SK-N-SH (cell line): ENCODE measurements at regions not wholly inside any gene's neighbourhood (a gene's known extent, or its start where the extent isn't known, plus 50 kb on each side); places are given as distances from the start of the nearest gene placed in this dataset.

Experiments used
- CTCF ChIA-PET: fragments of 300-600, 350-600 bp; formaldehyde crosslinking; extraction: SDS; loops from one replicate; lab custom pipeline; 2021; lab: Yijun Ruan, JAX
- POLR2A ChIA-PET: fragments of 350-600 bp; sonication (Branson Sonifier 250); formaldehyde crosslinking; extraction: SDS; loops from one replicate; lab custom pipeline; 2020; ENCODE audit warnings: antibody characterized with exemption, inconsistent platforms; lab: Yijun Ruan, JAX
- DNase-seq: peaks from one replicate; pipeline ENCODE4 v3.0.0; 2012
- H2AFZ ChIP-seq: fragments of 200-600 bp; sonication (generic); 2 replicates; pipeline ENCODE4 v1.8.1; 2016; ENCODE audit warnings: antibody characterized with exemption, mild to moderate bottlenecking, low read depth
- H3F3A ChIP-seq: fragments of 200-600 bp; sonication (generic); replicated peaks from 2 replicates; pipeline ENCODE3; 2016; ENCODE audit warnings: antibody characterized with exemption, mild to moderate bottlenecking; ENCODE audit not compliant: insufficient read depth
- H3K27ac ChIP-seq, 2 experiments: fragments of 200-500 bp in 1 of 2; fragments of 200-600 bp in 1 of 2; sonication (Bioruptor generic) in 1 of 2; sonication (generic), shearing (Covaris generic) in 1 of 2; 2 replicates each; pipeline versions ENCODE4 v1.5.1 to v1.6.1; 2014 to 2016; ENCODE audit warnings: low read depth in 2 of 2, inconsistent platforms in 1 of 2, low read length in 1 of 2, mild to moderate bottlenecking in 1 of 2, mixed read lengths in 1 of 2
- H3K27me3 ChIP-seq: fragments of 200-600 bp; sonication (generic), shearing (Covaris generic); 2 replicates; pipeline ENCODE4 v1.6.1; 2016; ENCODE audit warnings: mixed run types; ENCODE audit not compliant: insufficient read depth
- H3K36me3 ChIP-seq, 2 experiments: fragments of 200-500 bp in 1 of 2; fragments of 200-600 bp in 1 of 2; sonication (Bioruptor generic) in 1 of 2; sonication (generic) in 1 of 2; replicated peaks in 1 of 2; 2 replicates each; pipeline versions ENCODE3 to v1.5.1; 2014 to 2016; ENCODE audit warnings: low read length in 1 of 2, mild to moderate bottlenecking in 1 of 2; ENCODE audit not compliant: insufficient read depth in 2 of 2, control insufficient read depth in 1 of 2
- H3K4me1 ChIP-seq, 2 experiments: fragments of 200-500 bp in 1 of 2; fragments of 200-600 bp in 1 of 2; sonication (Bioruptor generic) in 1 of 2; sonication (generic), shearing (Covaris generic) in 1 of 2; 2 replicates each; pipeline versions ENCODE4 v1.5.1 to v1.6.1; 2014 to 2016; ENCODE audit warnings: low read depth in 1 of 2, low read length in 1 of 2, mixed run types in 1 of 2; ENCODE audit not compliant: insufficient read depth in 2 of 2, control insufficient read depth in 1 of 2
- H3K4me2 ChIP-seq: fragments of 200-600 bp; sonication (generic), shearing (Covaris generic); 2 replicates; pipeline ENCODE4 v1.6.1; 2017; ENCODE audit warnings: mixed run types
- H3K4me3 ChIP-seq, 2 experiments: fragments of 200-500 bp in 1 of 2; fragments of 200-600 bp in 1 of 2; sonication (Bioruptor generic) in 1 of 2; sonication (generic), shearing (Covaris generic) in 1 of 2; 2 replicates each; pipeline versions ENCODE4 v1.5.1 to v1.8.1; 2014 to 2016; ENCODE audit warnings: low read depth in 2 of 2, inconsistent platforms in 1 of 2, low read length in 1 of 2, mild to moderate bottlenecking in 1 of 2, mixed read lengths in 1 of 2, moderate library complexity in 1 of 2
- H3K79me2 ChIP-seq: fragments of 200-600 bp; sonication (generic); 2 replicates; pipeline ENCODE4 v1.8.1; 2017; ENCODE audit warnings: mild to moderate bottlenecking; ENCODE audit not compliant: insufficient read depth
- H3K9ac ChIP-seq: fragments of 200-600 bp; sonication (generic); 2 replicates; pipeline ENCODE4 v1.6.1; 2017; ENCODE audit warnings: mixed run types
- H3K9me2 ChIP-seq: fragments of 200-600 bp; sonication (generic); 2 replicates; pipeline ENCODE4 v1.6.1; 2017; ENCODE audit warnings: mixed run types
- H3K9me3 ChIP-seq: fragments of 200-600 bp; sonication (generic); 2 replicates; pipeline ENCODE4 v1.6.1; 2017; ENCODE audit warnings: mixed run types, mild to moderate bottlenecking, moderate library complexity
- H4K20me1 ChIP-seq: fragments of 200-600 bp; sonication (generic); 2 replicates; pipeline ENCODE4 v1.6.1; 2017; ENCODE audit warnings: mild to moderate bottlenecking, mixed run types; ENCODE audit not compliant: insufficient read depth
- CHD2 ChIP-seq: fragments of 150-350 bp; IDR thresholded peaks from 2 replicates; pipeline ENCODE4 v1.6.1; 2018; ENCODE audit warnings: low read length; ENCODE audit not compliant: partially characterized antibody
- ELF1 ChIP-seq: IDR thresholded peaks from 2 replicates; pipeline ENCODE4 v1.4.0; 2012
- EP300 ChIP-seq, 2 experiments: IDR thresholded peaks; 2 replicates each; pipeline versions ENCODE4 v1.4.0 to v1.6.1; 2012; ENCODE audit warnings: borderline replicate concordance in 1 of 2, low read depth in 1 of 2, low read length in 1 of 2
- FOXJ3 ChIP-seq: sonication (generic); formaldehyde crosslinking; IDR thresholded peaks from 2 replicates; pipeline ENCODE4 v1.5.1; 2020; ENCODE audit warnings: mild to moderate bottlenecking, missing genetic modification reagents
- GATA2 ChIP-seq: sonication (generic); formaldehyde crosslinking; IDR thresholded peaks from 2 replicates; pipeline ENCODE4 v1.5.0; 2020; ENCODE audit warnings: mild to moderate bottlenecking, missing genetic modification reagents
- PBX3 ChIP-seq: IDR thresholded peaks from 2 replicates; pipeline ENCODE4; 2012
- POLR2AphosphoS5 ChIP-seq: IDR thresholded peaks from 2 replicates; pipeline ENCODE4 v1.6.1; 2012; ENCODE audit warnings: low read depth, low read length
- REST ChIP-seq: IDR thresholded peaks from 2 replicates; pipeline ENCODE4 v1.6.1; 2012; ENCODE audit warnings: mild to moderate bottlenecking, low read depth, low read length, moderate library complexity
- TAF1 ChIP-seq: IDR thresholded peaks from 2 replicates; pipeline ENCODE4 v1.6.1; 2012; ENCODE audit warnings: low read depth, mild to moderate bottlenecking, low read length, moderate library complexity, borderline replicate concordance
- TCF12 ChIP-seq: IDR thresholded peaks from 2 replicates; pipeline ENCODE4 v1.4.0; 2012
- TEAD4 ChIP-seq: IDR thresholded peaks from 2 replicates; pipeline ENCODE4 v1.4.0; 2012; ENCODE audit warnings: mild to moderate bottlenecking, borderline replicate concordance; ENCODE audit not compliant: insufficient read depth
- YY1 ChIP-seq: IDR thresholded peaks from 2 replicates; pipeline ENCODE4 v1.4.0; 2012; ENCODE audit warnings: low read depth, mild to moderate bottlenecking
- WGBS: methylation state at CpG from one replicate; pipeline ENCODE4 v1.1.6; 2017; ENCODE audit warnings: low lambda C conversion rate; 5-methylcytosine and 5-hydroxymethylcytosine counted together
- TF ChIP-seq, protein P1 (sequence below): fragments of 150-350 bp; IDR thresholded peaks from 2 replicates; pipeline ENCODE4 v1.6.1; 2016; ENCODE audit warnings: mild to moderate bottlenecking, low read depth, low read length

DNA sequence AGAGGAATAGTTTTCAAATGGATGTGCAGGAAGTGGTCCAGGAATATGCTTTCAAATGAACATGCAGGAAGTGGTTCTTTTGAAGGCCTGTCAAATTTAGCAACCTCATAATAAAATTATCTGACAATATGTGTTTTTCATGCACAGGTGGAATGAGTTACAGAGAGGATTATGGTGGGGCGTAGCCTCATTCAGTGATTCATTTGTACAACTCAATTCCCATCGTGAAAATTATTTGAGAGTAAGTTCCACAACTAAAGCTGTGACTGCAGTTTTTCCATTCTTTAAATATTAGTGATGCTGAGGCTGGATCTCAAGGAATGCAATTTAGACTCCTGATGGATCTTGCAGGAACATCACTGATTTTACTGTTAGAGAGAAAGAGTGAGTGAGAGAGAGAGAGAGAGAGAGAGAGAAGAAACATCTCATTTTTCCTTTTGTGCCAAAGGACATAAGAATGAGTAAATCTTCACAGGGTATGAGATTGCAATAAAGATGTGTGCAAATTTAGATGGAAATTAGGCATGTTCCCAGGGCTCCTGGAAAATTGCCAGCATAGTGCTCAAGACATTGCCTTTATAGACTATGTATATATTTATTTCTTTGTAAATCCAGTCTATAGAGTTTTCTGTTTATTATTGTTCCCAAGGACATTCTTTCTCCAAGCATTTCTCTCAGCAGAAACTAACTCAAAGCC, 394.9 kb upstream of the ZEB2 start:
- Histone ChIP-seq H3K4me1 (no peaks in the 10 kb centered on the region; a peak in 1 of 4 replicates), H3K9me3 (0 out of 2 replicates have a peak, but pooled peaks cover 6% of the 10 kb centered on the region), H3K4me2 (no peak overlapping the region), H2AFZ (no peak overlapping the region), H3K36me3 (peaks cover 0 to 7% of the 10 kb centered on the region in 2 experiments), H3F3A (peaks cover 4% of the 10 kb centered on the region), H3K4me3 (no peak overlapping the region), H3K27me3 (no peaks in the 10 kb centered on the region), H3K9me2 (no peaks in the 10 kb centered on the region), H3K79me2 (no peaks in the 10 kb centered on the region), H3K27ac (peak overlapping the region; percentile 9; a peak in 2 of 4 replicates), H4K20me1 (no peaks in the 10 kb centered on the region), H3K9ac (no peak overlapping the region)
- 17% methylated on average over 2 of the region's 2 CpGs for WGBS
- peak; percentile 73 for TF ChIP-seq TCF12
- TF ChIP-seq TEAD4 = peak; percentile 36; the same call in 1 of the 2 replicates
- TF ChIP-seq PBX3 = peak; percentile 74
- 0 out of 2 replicates have a peak, but pooled peaks have one; percentile 33 for TF ChIP-seq POLR2AphosphoS5
- TF ChIP-seq FOXJ3 (CRISPR knock-in tag) = no peak
- peak; percentile 11 to 41; a peak in 2 of 4 replicates for TF ChIP-seq EP300 (IDR thresholded peaks at IDR 0.05; ENCODE audit: borderline replicate concordance in 1 of 2, low read depth in 1 of 2, low read length in 1 of 2)
- CTCF ChIA-PET = no interaction called here
- POLR2A ChIA-PET = no interaction called here
- DNase-seq = no peak

DNA sequence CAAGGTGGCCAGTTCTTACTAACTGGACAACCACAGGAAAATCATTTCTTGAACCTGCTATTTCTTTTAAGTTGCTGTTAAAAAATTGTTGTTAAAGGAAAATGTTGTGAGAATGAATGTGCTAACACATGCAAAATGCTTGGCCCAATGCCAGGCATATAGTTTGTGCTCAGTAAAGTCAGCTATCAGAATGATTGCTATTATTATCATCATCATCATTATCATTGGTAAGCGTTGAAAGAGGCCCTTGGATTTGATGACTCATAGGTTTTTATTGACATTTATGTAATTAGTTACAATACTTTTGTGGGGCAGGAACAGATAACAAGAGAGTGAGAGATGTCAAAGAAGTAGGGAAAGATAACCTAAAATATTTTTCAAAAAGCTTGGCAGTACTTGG, 394.2 kb upstream of the ZEB2 start:
- CTCF ChIA-PET = interaction anchor here (1.2 kb wide), 1 partner anchor 51 kb away, joined by 3 read pairs; no protein-coding TSS in a partner anchor
- WGBS = 39% methylated on average over 1 of the region's 1 CpG
- Histone ChIP-seq H3K4me3 (no peak overlapping the region), H3K36me3 (peaks cover 0 to 7% of the 10 kb centered on the region in 2 experiments), H3K4me1 (no peaks in the 10 kb centered on the region; a peak in 1 of 4 replicates), H4K20me1 (no peaks in the 10 kb centered on the region), H3K27ac (no peak overlapping the region; a peak in 2 of 4 replicates), H3K4me2 (no peak overlapping the region), H2AFZ (no peak overlapping the region), H3F3A (peaks cover 4% of the 10 kb centered on the region), H3K27me3 (no peaks in the 10 kb centered on the region), H3K9me2 (no peaks in the 10 kb centered on the region), H3K9me3 (0 out of 2 replicates have a peak, but pooled peaks cover 7% of the 10 kb centered on the region), H3K79me2 (no peaks in the 10 kb centered on the region), H3K9ac (no peak overlapping the region)
- DNase-seq = no peak
- POLR2A ChIA-PET = no interaction called here
- no peak for TF ChIP-seq REST
- TF ChIP-seq, protein P1, sequence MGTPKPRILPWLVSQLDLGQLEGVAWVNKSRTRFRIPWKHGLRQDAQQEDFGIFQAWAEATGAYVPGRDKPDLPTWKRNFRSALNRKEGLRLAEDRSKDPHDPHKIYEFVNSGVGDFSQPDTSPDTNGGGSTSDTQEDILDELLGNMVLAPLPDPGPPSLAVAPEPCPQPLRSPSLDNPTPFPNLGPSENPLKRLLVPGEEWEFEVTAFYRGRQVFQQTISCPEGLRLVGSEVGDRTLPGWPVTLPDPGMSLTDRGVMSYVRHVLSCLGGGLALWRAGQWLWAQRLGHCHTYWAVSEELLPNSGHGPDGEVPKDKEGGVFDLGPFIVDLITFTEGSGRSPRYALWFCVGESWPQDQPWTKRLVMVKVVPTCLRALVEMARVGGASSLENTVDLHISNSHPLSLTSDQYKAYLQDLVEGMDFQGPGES = no peak
- no peak for TF ChIP-seq CHD2
- TF ChIP-seq GATA2 (CRISPR knock-in tag) = no peak
- no peak for TF ChIP-seq ELF1
- TF ChIP-seq YY1 = no peak
- TF ChIP-seq TAF1 = no peak
- TF ChIP-seq TEAD4 = no peak
